Glutamatergic neuron (in vitro differentiated cells): ENCODE measurements at regions not wholly inside any gene's neighbourhood (a gene's known extent, or its start where the extent isn't known, plus 50 kb on each side); places are given as distances from the start of the nearest gene placed in this dataset.

Source experiments
- DNase-seq: peaks from one replicate; pipeline ENCODE4 v3.0.0; 2022
- H3K27ac Mint-ChIP-seq: one replicate; pipeline ENCODE4 v1.8.0; 2020; ENCODE audit warnings: mild to moderate bottlenecking, mixed read lengths, inconsistent platforms; ENCODE audit not compliant: unreplicated experiment
- H3K27me3 Mint-ChIP-seq: one replicate; pipeline ENCODE4 v1.8.0; 2020; ENCODE audit warnings: mild to moderate bottlenecking, moderate library complexity, mixed read lengths, inconsistent platforms; ENCODE audit not compliant: unreplicated experiment
- H3K36me3 Mint-ChIP-seq: one replicate; pipeline ENCODE4 v1.8.0; 2020; ENCODE audit warnings: mild to moderate bottlenecking, mixed read lengths, inconsistent platforms; ENCODE audit not compliant: unreplicated experiment
- H3K4me1 Mint-ChIP-seq: one replicate; pipeline ENCODE4 v1.8.0; 2020; ENCODE audit warnings: mild to moderate bottlenecking, low read depth, mixed read lengths, inconsistent platforms; ENCODE audit not compliant: unreplicated experiment
- H3K4me3 Mint-ChIP-seq: one replicate; pipeline ENCODE4 v1.8.0; 2020; ENCODE audit warnings: mild to moderate bottlenecking, mixed read lengths, inconsistent platforms; ENCODE audit not compliant: unreplicated experiment
- H3K9me3 Mint-ChIP-seq: one replicate; pipeline ENCODE4 v1.8.0; 2020; ENCODE audit warnings: mild to moderate bottlenecking, moderate library complexity, mixed read lengths, inconsistent platforms; ENCODE audit not compliant: unreplicated experiment
- CTCF ChIP-seq: fragments of 200-600 bp; sonication (generic); IDR thresholded peaks from one replicate; pipeline ENCODE4 v1.5.0; 2021; ENCODE audit not compliant: partially characterized antibody, unreplicated experiment

GRCh38 chr3:88691081-88691480 lies 416.3 kb upstream of the EPHA3 start:
- H3K36me3 Mint-ChIP-seq: no peaks in the 10 kb centered on the region
- H3K27ac Mint-ChIP-seq: no peak overlapping the region
- H3K9me3 Mint-ChIP-seq: no peaks in the 10 kb centered on the region
- H3K4me3 Mint-ChIP-seq: no peak overlapping the region
- peaks cover 3% of the 10 kb centered on the region for H3K27me3 Mint-ChIP-seq
- no peak for TF ChIP-seq CTCF
- DNase-seq: no peak
- peaks cover 2% of the 10 kb centered on the region for H3K4me1 Mint-ChIP-seq

DNA sequence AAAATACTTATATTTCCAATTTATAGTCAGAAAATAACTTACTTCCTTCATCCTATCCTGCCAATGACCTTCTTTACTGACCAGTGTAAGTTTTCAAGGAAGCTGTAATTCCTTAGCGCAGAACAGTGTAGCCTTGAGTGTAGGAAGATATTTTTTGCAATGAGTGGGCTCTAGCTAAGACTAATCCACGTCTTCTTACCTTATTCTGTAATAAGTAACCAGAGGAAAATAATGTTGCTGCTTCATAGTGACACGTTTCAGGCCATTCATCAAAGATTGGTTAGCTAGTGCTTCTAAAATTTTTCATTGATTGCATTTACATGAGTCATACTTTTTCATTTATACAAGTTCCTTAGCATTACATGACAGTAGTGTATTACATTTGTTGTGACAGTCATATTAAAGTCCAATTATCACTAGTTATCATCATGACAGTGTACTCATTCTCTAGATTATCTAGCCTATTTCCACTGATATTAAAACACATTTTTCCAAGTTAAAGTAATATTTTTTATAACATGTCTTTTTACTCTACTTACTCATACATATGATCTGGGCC lies 403.8 kb upstream of the EPHA3 start:
- Mint-ChIP-seq H3K4me1 (no peaks in the 10 kb centered on the region), H3K9me3 (no peaks in the 10 kb centered on the region), H3K27ac (no peak overlapping the region), H3K4me3 (no peak overlapping the region), H3K36me3 (no peaks in the 10 kb centered on the region), H3K27me3 (no peaks in the 10 kb centered on the region)
- no peak for TF ChIP-seq CTCF
- no peak for DNase-seq

DNA sequence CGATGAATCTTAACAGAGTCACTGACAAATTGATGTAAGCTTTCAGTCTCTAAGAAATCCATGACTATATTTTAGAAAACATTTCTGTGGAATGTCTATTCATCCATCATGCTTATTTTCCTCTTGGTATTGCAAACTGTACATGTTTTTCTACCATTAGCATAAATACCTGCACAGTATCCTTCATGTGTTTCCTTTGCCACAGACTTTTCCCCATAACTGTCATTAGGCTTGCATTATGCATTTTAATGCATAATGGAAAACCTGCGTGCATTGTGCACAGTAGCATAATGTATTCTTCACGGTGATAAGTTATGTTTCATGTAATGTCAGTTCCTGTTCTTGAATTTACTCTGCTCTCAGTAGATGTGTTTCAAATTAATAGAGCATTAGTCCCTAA lies 403.1 kb upstream of the EPHA3 start:
- TF ChIP-seq CTCF: no peak
- H3K27me3 Mint-ChIP-seq: no peaks in the 10 kb centered on the region
- H3K27ac Mint-ChIP-seq: no peak overlapping the region
- no peak for DNase-seq
- no peaks in the 10 kb centered on the region for H3K9me3 Mint-ChIP-seq
- H3K4me1 Mint-ChIP-seq: no peaks in the 10 kb centered on the region
- no peaks in the 10 kb centered on the region for H3K36me3 Mint-ChIP-seq
- no peak overlapping the region for H3K4me3 Mint-ChIP-seq

DNA sequence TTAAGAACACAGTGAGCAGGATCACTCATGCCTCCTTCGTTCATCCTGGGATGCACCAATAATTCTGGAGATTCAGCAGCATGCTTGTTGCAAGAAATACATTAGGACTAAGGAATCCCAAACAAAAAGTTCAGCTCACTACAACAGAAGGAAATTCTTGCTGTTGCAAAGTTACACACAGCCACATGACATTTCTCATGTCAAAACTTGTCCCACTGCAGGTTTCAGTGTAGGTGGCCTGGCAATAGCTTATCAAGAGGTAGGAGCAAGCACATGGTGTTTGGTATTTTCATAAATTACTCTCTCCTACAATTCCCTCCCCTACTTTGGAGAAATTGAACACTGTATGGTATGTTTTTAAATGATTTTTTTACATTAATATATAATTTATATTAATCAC lies 399.6 kb upstream of the EPHA3 start:
- Mint-ChIP-seq H3K4me3 (no peak overlapping the region), H3K4me1 (no peaks in the 10 kb centered on the region), H3K27me3 (no peaks in the 10 kb centered on the region), H3K9me3 (peaks cover 2% of the 10 kb centered on the region), H3K36me3 (peaks cover 5% of the 10 kb centered on the region), H3K27ac (no peak overlapping the region)
- no peak for DNase-seq
- TF ChIP-seq CTCF: no peak

DNA sequence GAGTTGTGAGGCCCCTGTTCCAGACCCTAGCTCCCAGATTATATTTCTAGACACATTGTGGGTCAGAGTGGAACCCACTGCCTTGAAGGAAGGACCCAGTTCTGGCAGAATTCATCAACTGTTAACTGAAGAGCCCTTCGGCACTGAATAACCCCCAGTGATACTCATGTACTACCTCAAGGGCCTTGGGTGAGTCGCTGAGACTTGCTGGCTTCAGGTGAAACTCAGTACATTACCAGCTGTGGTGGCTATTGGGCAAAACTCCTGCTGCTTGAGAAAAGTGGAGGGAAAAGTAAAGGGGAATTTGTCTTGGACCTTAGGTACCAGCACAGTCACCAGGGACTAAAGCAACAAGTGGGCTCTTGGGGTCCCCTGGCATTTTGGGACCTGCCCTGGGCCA lies 394.9 kb upstream of the EPHA3 start:
- no peak overlapping the region for H3K27ac Mint-ChIP-seq
- peaks cover 2% of the 10 kb centered on the region for H3K9me3 Mint-ChIP-seq
- no peak for DNase-seq
- no peaks in the 10 kb centered on the region for H3K27me3 Mint-ChIP-seq
- no peaks in the 10 kb centered on the region for H3K4me1 Mint-ChIP-seq
- no peak for TF ChIP-seq CTCF
- peaks cover 5% of the 10 kb centered on the region for H3K36me3 Mint-ChIP-seq
- no peak overlapping the region for H3K4me3 Mint-ChIP-seq
